HepG2 (cell line): ENCODE measurements at regions not wholly inside any gene's neighbourhood (a gene's known extent, or its start where the extent isn't known, plus 50 kb on each side); places are given as distances from the start of the nearest gene placed in this dataset.

Experiments
- ATAC-seq: fragments of 200-7000 bp; cut with Tn5 transposase; 3 replicates; pipeline ENCODE4 v1.9.1; 2020; ENCODE audit warnings: mild to moderate bottlenecking, moderate library complexity
- BruUV-seq: library from RNA; stranded (reverse); fragments of 400-500 nt; replicated peaks from 2 replicates; lab custom pipeline; 2021; lab: Mats Ljungman, UMichigan
- CTCF ChIA-PET: fragments of 300-600 bp; formaldehyde crosslinking; extraction: SDS; loops from one replicate; lab custom pipeline; 2021; ENCODE audit warnings: low total read pairs, inconsistent platforms, low intra/inter-chr PET ratio; lab: Yijun Ruan, JAX
- POLR2A ChIA-PET: fragments of 350-600 bp; sonication (Branson Sonifier 250); formaldehyde crosslinking; loops from one replicate; lab custom pipeline; 2020; ENCODE audit warnings: antibody characterized with exemption, inconsistent platforms; lab: Yijun Ruan, JAX
- DNase-seq: peaks from one replicate; pipeline ENCODE4 v3.0.0-alpha.2; 2015; ENCODE audit warnings: low spot score
- FAIRE-seq: peaks from 3 replicates; lab custom pipeline; 2011; peaks lifted over from hg19 to GRCh38; lab: Jason Lieb, UNC
- H2AFZ ChIP-seq: one replicate; pipeline ENCODE4 v1.6.1; 2011; ENCODE audit warnings: low read length, inconsistent platforms
- H3K27ac ChIP-seq: fragments of 300-600 bp; 3 replicates; pipeline ENCODE4 v1.8.0; 2011; ENCODE audit warnings: mixed run types, mild to moderate bottlenecking, mixed read lengths, low read length, inconsistent platforms; ENCODE audit not compliant: insufficient read depth; ENCODE audit errors: extremely low read length
- H3K27me3 ChIP-seq, 2 experiments: fragments of 200-600 bp in 1 of 2; 2 replicates in 1 of 2; 3 replicates in 1 of 2; pipeline versions ENCODE4 v1.6.0 to v1.8.0; 2011; ENCODE audit warnings: low read length in 2 of 2, mild to moderate bottlenecking in 2 of 2, moderate library complexity in 2 of 2, inconsistent platforms in 1 of 2; ENCODE audit not compliant: insufficient read depth in 2 of 2, control insufficient read depth in 1 of 2
- H3K36me3 ChIP-seq, 2 experiments: fragments of 200-600 bp in 1 of 2; replicated peaks in 1 of 2; 2 replicates in 1 of 2; 3 replicates in 1 of 2; pipeline versions ENCODE4 v1.5.1 to v1.8.0; 2011; ENCODE audit warnings: low read length in 2 of 2, inconsistent platforms in 1 of 2; ENCODE audit not compliant: insufficient read depth in 2 of 2, control insufficient read depth in 1 of 2
- H3K4me1 ChIP-seq: 2 replicates; pipeline ENCODE4 v1.5.1; 2012; ENCODE audit warnings: low read length, inconsistent platforms; ENCODE audit not compliant: insufficient read depth
- H3K4me2 ChIP-seq: 2 replicates; pipeline ENCODE4 v1.6.0; 2011; ENCODE audit warnings: low read depth, low read length, inconsistent platforms
- H3K4me3 ChIP-seq, 3 experiments: fragments of 200-600 bp in 1 of 3; sonication (generic), shearing (Covaris generic) in 1 of 3; replicated peaks in 1 of 3; 2 replicates each; pipeline ENCODE4 v1.5.1; 2011 to 2016; ENCODE audit warnings: low read length in 3 of 3, inconsistent platforms in 2 of 3, low read depth in 2 of 3, mild to moderate bottlenecking in 2 of 3, control low read depth in 1 of 3, mixed read lengths in 1 of 3; ENCODE audit not compliant: insufficient read depth in 1 of 3
- H3K79me2 ChIP-seq: one replicate; pipeline ENCODE4 v1.6.1; 2011; ENCODE audit warnings: low read length, inconsistent platforms; ENCODE audit not compliant: insufficient read depth
- H3K9ac ChIP-seq: 2 replicates; pipeline ENCODE4 v1.6.0; 2011; ENCODE audit warnings: mild to moderate bottlenecking, low read depth, low read length, inconsistent platforms; ENCODE audit not compliant: insufficient read depth
- H3K9me3 ChIP-seq: 2 replicates; pipeline ENCODE4 v1.5.1; 2012; ENCODE audit warnings: mild to moderate bottlenecking, low read length
- H4K20me1 ChIP-seq: 2 replicates; pipeline ENCODE4 v1.6.0; 2011; ENCODE audit warnings: inconsistent platforms, mild to moderate bottlenecking, low read length, moderate library complexity; ENCODE audit not compliant: insufficient read depth
- NCOA1 ChIP-seq: sonication (generic); formaldehyde crosslinking; IDR thresholded peaks from 2 replicates; pipeline ENCODE4 v1.9.0; 2021; ENCODE audit warnings: missing genetic modification reagents
- SIX1 ChIP-seq: sonication (generic); formaldehyde crosslinking; IDR thresholded peaks from 2 replicates; pipeline ENCODE4 v1.4.0; 2020; ENCODE audit warnings: missing genetic modification reagents, borderline replicate concordance
- TEAD3 ChIP-seq: optimal IDR thresholded peaks from 2 replicates; pipeline ENCODE3; 2016; ENCODE audit warnings: borderline replicate concordance
- ZNF17 ChIP-seq: sonication (generic); formaldehyde crosslinking; IDR thresholded peaks from 2 replicates; pipeline ENCODE4 v1.5.0; 2020; ENCODE audit warnings: mild to moderate bottlenecking, missing genetic modification reagents
- ZNF354B ChIP-seq: sonication (generic); formaldehyde crosslinking; IDR thresholded peaks from 2 replicates; pipeline ENCODE4 v1.8.0; 2022; ENCODE audit warnings: mild to moderate bottlenecking, missing genetic modification reagents
- ZNF616 ChIP-seq: sonication (generic); formaldehyde crosslinking; IDR thresholded peaks from 2 replicates; pipeline ENCODE4 v1.5.0; 2020; ENCODE audit warnings: low read depth, mild to moderate bottlenecking, missing genetic modification reagents
- WGBS: methylation state at CpG from one replicate; pipeline ENCODE4 v1.1.6; 2017; ENCODE audit warnings: low lambda C conversion rate; 5-methylcytosine and 5-hydroxymethylcytosine counted together
- in situ Hi-C: cut with HindIII; loops from 2 replicates; pipeline ENCODE4 v1.10.0; 2017; ENCODE audit warnings: low pct_unique_long_range_greater_than_20kb; ENCODE audit not compliant: extremely low pct_ligation_motif_present
- intact Hi-C: fragments of 100-400 bp; cut with micrococcal nuclease; formaldehyde crosslinking; loops from one replicate; pipeline ENCODE4 v1.10.0; 2022; ENCODE audit not compliant: unreplicated experiment
- TF ChIP-seq, protein P1 (sequence below): sonication (generic); formaldehyde crosslinking; IDR thresholded peaks from 2 replicates; pipeline ENCODE4 v1.4.0; 2020; ENCODE audit warnings: missing genetic modification reagents, low read depth, mild to moderate bottlenecking, borderline replicate concordance
- TF ChIP-seq, protein P2 (sequence below), 2 experiments: sonication (generic) in 1 of 2; formaldehyde crosslinking in 1 of 2; IDR thresholded peaks; 2 replicates each; pipeline versions ENCODE4 v1.5.1 to v1.6.1; 2011 to 2020; ENCODE audit warnings: borderline replicate concordance in 1 of 2, low read depth in 1 of 2, low read length in 1 of 2, mild to moderate bottlenecking in 1 of 2, missing genetic modification reagents in 1 of 2, moderate library complexity in 1 of 2

DNA sequence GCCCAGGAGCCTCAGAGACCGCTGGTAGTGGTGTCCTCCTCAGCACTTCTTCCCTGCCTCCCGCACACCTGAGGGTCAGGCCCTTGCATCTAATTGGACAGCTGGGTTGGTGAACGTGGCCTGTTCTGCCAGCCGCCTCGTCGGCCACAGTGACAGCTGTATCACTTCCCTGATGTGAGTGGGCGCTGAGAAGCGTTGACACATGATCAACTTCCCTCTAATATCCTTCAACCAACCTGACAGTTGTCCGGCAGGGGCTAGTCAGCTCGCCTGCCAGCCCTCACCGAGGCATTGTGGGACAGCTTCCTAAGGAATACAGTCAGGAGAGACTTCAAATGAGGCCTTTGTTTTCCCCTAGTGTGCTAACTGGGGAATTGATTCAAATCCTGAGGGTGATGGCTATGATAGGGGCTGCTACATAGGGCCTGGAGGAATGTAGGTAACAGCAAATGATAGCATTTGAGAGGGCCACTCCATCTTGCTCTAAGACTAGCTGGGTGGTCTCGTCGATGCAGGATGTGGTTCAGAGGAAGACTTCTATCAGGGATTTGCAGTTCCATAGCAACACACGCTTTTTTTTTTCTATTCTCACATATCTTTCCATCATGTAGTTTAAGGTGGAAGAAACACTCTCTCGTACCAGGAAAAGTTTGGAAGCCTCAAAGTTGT, 230.8 kb downstream of the TSHZ3 start:
- CTCF ChIA-PET: no interaction called here
- Histone ChIP-seq H3K27me3 (no peaks in the 10 kb centered on the region), H3K4me1 (no peaks in the 10 kb centered on the region), H3K4me2 (no peak overlapping the region)
- in situ Hi-C loops: no loop called here
- DNase-seq: no peak
- no peak for FAIRE-seq
- ATAC-seq: no peak
- 12% methylated on average over 7 of the region's 15 CpGs for whole genome bisulfite sequencing
- TF ChIP-seq ZNF354B (CRISPR knock-in tag) (no peak), ZNF616 (CRISPR knock-in tag) (no peak), ZNF17 (no peak), TEAD3 (no peak), NCOA1 (CRISPR knock-in tag) (no peak), SIX1 (CRISPR knock-in tag) (no peak)
- TF ChIP-seq, protein P1, sequence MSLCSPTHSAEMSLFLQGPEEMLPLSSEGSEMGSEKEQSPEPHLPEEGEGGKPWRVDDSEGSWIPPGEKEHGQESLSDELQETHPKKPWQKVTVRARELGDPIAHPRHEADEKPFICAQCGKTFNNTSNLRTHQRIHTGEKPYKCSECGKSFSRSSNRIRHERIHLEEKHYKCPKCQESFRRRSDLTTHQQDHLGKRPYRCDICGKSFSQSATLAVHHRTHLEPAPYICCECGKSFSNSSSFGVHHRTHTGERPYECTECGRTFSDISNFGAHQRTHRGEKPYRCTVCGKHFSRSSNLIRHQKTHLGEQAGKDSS (CRISPR knock-in tag): no peak
- TF ChIP-seq, protein P2, sequence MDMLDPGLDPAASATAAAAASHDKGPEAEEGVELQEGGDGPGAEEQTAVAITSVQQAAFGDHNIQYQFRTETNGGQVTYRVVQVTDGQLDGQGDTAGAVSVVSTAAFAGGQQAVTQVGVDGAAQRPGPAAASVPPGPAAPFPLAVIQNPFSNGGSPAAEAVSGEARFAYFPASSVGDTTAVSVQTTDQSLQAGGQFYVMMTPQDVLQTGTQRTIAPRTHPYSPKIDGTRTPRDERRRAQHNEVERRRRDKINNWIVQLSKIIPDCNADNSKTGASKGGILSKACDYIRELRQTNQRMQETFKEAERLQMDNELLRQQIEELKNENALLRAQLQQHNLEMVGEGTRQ (IDR thresholded peaks at IDR 0.05; ENCODE audit: low read depth, low read length): no peak
- TF ChIP-seq, protein P2 (CRISPR knock-in tag; IDR thresholded peaks at IDR 0.05; ENCODE audit: borderline replicate concordance): no peak
- TF ChIP-seq, all 625 proteins: peak for 0
- Histone ChIP-seq H3K9ac (no peak overlapping the region), H4K20me1 (no peaks in the 10 kb centered on the region), H3K4me3 (no peak overlapping the region), H3K36me3 (no peaks in the 10 kb centered on the region), H2AFZ (no peak overlapping the region), H3K27ac (no peak overlapping the region), H3K9me3 (peaks cover 64% of the 10 kb centered on the region), H3K79me2 (no peaks in the 10 kb centered on the region)
- POLR2A ChIA-PET: no interaction called here
- intact Hi-C loops: no loop called here
- no TSS peak for BruUV-seq
